C4-2B (cell line): ENCODE measurements at regions not wholly inside any gene's neighbourhood (a gene's known extent, or its start where the extent isn't known, plus 50 kb on each side); places are given as distances from the start of the nearest gene placed in this dataset.

Experiments used
- H3K27ac ChIP-seq: fragments of 450-650 bp; 2 replicates; pipeline ENCODE4 v1.5.1; 2017
- CTCF ChIP-seq: fragments of 450-650 bp; conservative IDR thresholded peaks from 2 replicates; pipeline ENCODE4 v1.5.1; 2017; ENCODE audit warnings: mild to moderate bottlenecking
- ZFX ChIP-seq: fragments of 450-650 bp; IDR thresholded peaks from 2 replicates; pipeline ENCODE4 v1.6.1; 2017

- no peak for TF ChIP-seq ZFX
- no peak for TF ChIP-seq CTCF
- no peak overlapping the region for H3K27ac ChIP-seq
Measured at GRCh38 chr3:159837725-159838124, 150.9 kb upstream of the IL12A start.

GRCh38 chr3:159838938-159839337 is 149.7 kb upstream of the IL12A start:
- no peak overlapping the region for H3K27ac ChIP-seq
- no peak for TF ChIP-seq ZFX
- TF ChIP-seq CTCF, result no peak

- TF ChIP-seq CTCF (no peak), ZFX (no peak)
- H3K27ac ChIP-seq, result no peak within 1 kb of the TSS
Measured at GRCh38 chr3:159839561-159840379, 148.9 kb upstream of the IL12A start, which contains the start of gene SCHIP1. SCHIP1 (plus strand) TSS chr3:159839861.

GRCh38 chr3:159840703-159841299 is 147.8 kb upstream of the IL12A start:
- no peak overlapping the region for H3K27ac ChIP-seq
- TF ChIP-seq ZFX (no peak), CTCF (no peak)

- H3K27ac ChIP-seq, result no peak overlapping the region
- no peak for TF ChIP-seq CTCF
- TF ChIP-seq ZFX, result no peak
Measured at GRCh38 chr3:159841766-159842165, 146.9 kb upstream of the IL12A start.

GRCh38 chr3:159843840-159844730 is 144.6 kb upstream of the IL12A start:
- H3K27ac ChIP-seq, result no peak overlapping the region
- TF ChIP-seq CTCF (no peak), ZFX (no peak)

- TF ChIP-seq ZFX (no peak), CTCF (no peak)
- no peak overlapping the region for H3K27ac ChIP-seq
Measured at GRCh38 chr3:159844801-159845261, 143.8 kb upstream of the IL12A start.
